B cell (primary cell): ENCODE measurements at regions not wholly inside any gene's neighbourhood (a gene's known extent, or its start where the extent isn't known, plus 50 kb on each side); places are given as distances from the start of the nearest gene placed in this dataset.

Experiments used
- ATAC-seq: fragments of 200-7000 bp; cut with Tn5 transposase; one replicate; pipeline ENCODE4 v1.10.0; 2021; ENCODE audit warnings: low read depth, mild to moderate bottlenecking, moderate number of reproducible peaks, moderate library complexity
- CTCF ChIA-PET: fragments of 350-600 bp; sonication (Branson Sonifier 250); formaldehyde crosslinking; loops from one replicate; lab custom pipeline; 2021; ENCODE audit warnings: antibody characterized with exemption, inconsistent platforms; lab: Charles Lee
- POLR2A ChIA-PET: fragments of 350-600 bp; sonication (Branson Sonifier 250); formaldehyde crosslinking; loops from one replicate; lab custom pipeline; 2021; ENCODE audit warnings: antibody characterized with exemption; lab: Charles Lee
- DNase-seq: peaks from one replicate; pipeline ENCODE4 v3.0.0; 2013
- H2AFZ ChIP-seq: 2 replicates; pipeline ENCODE4 v1.6.1; 2012; ENCODE audit warnings: mild to moderate bottlenecking, low read depth, low read length; ENCODE audit not compliant: insufficient read depth, poor library complexity, severe bottlenecking
- H3K27ac ChIP-seq, 2 donors: 1 replicate in 1 of 2; 2 replicates in 1 of 2; pipeline ENCODE4 v1.5.1; 2012 to 2013; ENCODE audit warnings: low read length in 2 of 2, mild to moderate bottlenecking in 2 of 2, moderate library complexity in 1 of 2
- H3K27me3 ChIP-seq, 4 experiments: fragments of 200-600 bp in 1 of 4; sonication (generic) in 1 of 4; replicated peaks in 1 of 4; 1 replicate in 2 of 4; 2 replicates in 2 of 4; pipeline versions ENCODE4 v1.6.1 to v1.7.0; 2013 to 2016; ENCODE audit warnings: low read length in 3 of 4, mild to moderate bottlenecking in 2 of 4, mixed read lengths in 1 of 4, moderate library complexity in 1 of 4; ENCODE audit not compliant: insufficient read depth in 4 of 4, control insufficient read depth in 3 of 4; ENCODE audit errors: control extremely low read depth in 1 of 4
- H3K36me3 ChIP-seq, 2 experiments: replicated peaks in 1 of 2; 1 replicate in 1 of 2; 2 replicates in 1 of 2; pipeline versions ENCODE4 v1.6.1 to v1.7.1; 2013; ENCODE audit warnings: low read length in 1 of 2; ENCODE audit not compliant: insufficient read depth in 2 of 2, control insufficient read depth in 1 of 2; ENCODE audit errors: control extremely low read depth in 1 of 2, extremely low read depth in 1 of 2
- H3K4me1 ChIP-seq, 2 donors: fragments of 200-600 bp in 1 of 2; sonication (generic) in 1 of 2; 1 replicate in 1 of 2; 2 replicates in 1 of 2; pipeline versions ENCODE4 v1.5.1 to v1.6.1; 2013 to 2017; ENCODE audit warnings: low read length in 2 of 2; ENCODE audit not compliant: control insufficient read depth in 2 of 2, insufficient read depth in 2 of 2
- H3K4me2 ChIP-seq: replicated peaks from 2 replicates; pipeline ENCODE3; 2012; ENCODE audit warnings: mild to moderate bottlenecking, low read depth, low read length; ENCODE audit not compliant: poor library complexity, severe bottlenecking
- H3K4me3 ChIP-seq, 5 experiments: fragments of 200-600 bp in 1 of 5; sonication (generic) in 1 of 5; 1 replicate in 3 of 5; 2 replicates in 2 of 5; pipeline versions ENCODE4 v1.5.1 to v1.7.0; 2011 to 2016; ENCODE audit warnings: low read length in 4 of 5, mild to moderate bottlenecking in 4 of 5, low read depth in 2 of 5, control low read depth in 1 of 5, moderate library complexity in 1 of 5; ENCODE audit not compliant: insufficient read depth in 1 of 5; ENCODE audit errors: control extremely low read depth in 1 of 5, extremely low read depth in 1 of 5
- H3K79me2 ChIP-seq: fragments of 200-600 bp; sonication (generic); one replicate; pipeline ENCODE4 v1.6.0; 2016; ENCODE audit warnings: low read length; ENCODE audit not compliant: control insufficient read depth, insufficient read depth
- H3K9ac ChIP-seq: fragments of 200-600 bp; sonication (generic); 2 replicates; pipeline ENCODE4 v1.6.1; 2017; ENCODE audit warnings: mild to moderate bottlenecking, low read length, moderate library complexity
- H3K9me3 ChIP-seq, 3 donors: one replicate each; pipeline versions ENCODE4 v1.6.1 to v1.7.1; 2013; ENCODE audit warnings: low read length in 2 of 3; ENCODE audit not compliant: control insufficient read depth in 2 of 3, insufficient read depth in 1 of 3; ENCODE audit errors: control extremely low read depth in 1 of 3
- H4K20me1 ChIP-seq: 2 replicates; pipeline ENCODE4 v1.6.0; 2012; ENCODE audit warnings: mild to moderate bottlenecking, low read length; ENCODE audit not compliant: insufficient read depth, control insufficient read depth, poor library complexity, severe bottlenecking
- H3K27ac Mint-ChIP-seq: one replicate; pipeline ENCODE4 v1.8.0; 2021; ENCODE audit warnings: mixed read lengths
- H3K27me3 Mint-ChIP-seq: one replicate; pipeline ENCODE4 v1.8.0; 2021; ENCODE audit warnings: mixed read lengths
- H3K4me1 Mint-ChIP-seq: one replicate; pipeline ENCODE4 v1.8.0; 2021; ENCODE audit warnings: mixed read lengths
- H3K4me3 Mint-ChIP-seq: one replicate; pipeline ENCODE4 v1.8.0; 2021; ENCODE audit warnings: mixed read lengths
- H3K9me3 Mint-ChIP-seq: one replicate; pipeline ENCODE4 v1.8.0; 2022; ENCODE audit warnings: mixed read lengths; ENCODE audit not compliant: insufficient read depth
- EZH2 ChIP-seq: IDR thresholded peaks from 2 replicates; pipeline ENCODE4 v1.6.1; 2012; ENCODE audit warnings: borderline replicate concordance, low read depth, mild to moderate bottlenecking, moderate library complexity, low read length; ENCODE audit not compliant: insufficient read depth, poor library complexity, severe bottlenecking
- WGBS: methylation state at CpG from one replicate; pipeline ENCODE4 v1.1.5; 2013; ENCODE audit warnings: missing lambda C conversion rate; ENCODE audit not compliant: insufficient coverage; 5-methylcytosine and 5-hydroxymethylcytosine counted together
- intact Hi-C: fragments of 100-400 bp; cut with micrococcal nuclease; formaldehyde crosslinking; loops from one replicate; pipeline ENCODE4 v1.10.0; 2022
- TF ChIP-seq, protein P1 (sequence below): fragments of 200-600 bp; IDR thresholded peaks from one replicate; pipeline ENCODE4 v1.8.0; 2022; ENCODE audit warnings: antibody characterized with exemption, mild to moderate bottlenecking

DNA sequence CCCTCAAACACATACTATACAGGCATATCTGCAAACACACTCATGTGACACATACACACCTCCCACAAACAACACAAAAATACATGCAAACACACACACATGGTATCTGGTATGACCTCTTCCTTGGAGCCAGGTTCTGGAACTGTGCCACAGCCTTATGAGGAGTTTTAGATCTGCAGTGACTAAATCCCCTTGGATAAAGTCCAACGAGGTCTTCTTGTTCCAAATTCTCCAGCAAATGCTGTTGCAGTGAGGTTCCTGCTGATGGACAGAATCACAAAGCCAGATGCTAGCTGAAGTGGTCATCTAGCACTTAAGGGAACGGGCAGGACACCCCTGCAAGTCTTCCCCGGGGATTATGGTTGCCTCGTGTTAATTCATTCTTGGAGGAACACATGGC is 54.5 kb upstream of the DAPL1 start:
- no peaks in the 10 kb centered on the region for H3K4me1 ChIP-seq
- no peak overlapping the region for H3K9ac ChIP-seq
- TF ChIP-seq, protein P1, sequence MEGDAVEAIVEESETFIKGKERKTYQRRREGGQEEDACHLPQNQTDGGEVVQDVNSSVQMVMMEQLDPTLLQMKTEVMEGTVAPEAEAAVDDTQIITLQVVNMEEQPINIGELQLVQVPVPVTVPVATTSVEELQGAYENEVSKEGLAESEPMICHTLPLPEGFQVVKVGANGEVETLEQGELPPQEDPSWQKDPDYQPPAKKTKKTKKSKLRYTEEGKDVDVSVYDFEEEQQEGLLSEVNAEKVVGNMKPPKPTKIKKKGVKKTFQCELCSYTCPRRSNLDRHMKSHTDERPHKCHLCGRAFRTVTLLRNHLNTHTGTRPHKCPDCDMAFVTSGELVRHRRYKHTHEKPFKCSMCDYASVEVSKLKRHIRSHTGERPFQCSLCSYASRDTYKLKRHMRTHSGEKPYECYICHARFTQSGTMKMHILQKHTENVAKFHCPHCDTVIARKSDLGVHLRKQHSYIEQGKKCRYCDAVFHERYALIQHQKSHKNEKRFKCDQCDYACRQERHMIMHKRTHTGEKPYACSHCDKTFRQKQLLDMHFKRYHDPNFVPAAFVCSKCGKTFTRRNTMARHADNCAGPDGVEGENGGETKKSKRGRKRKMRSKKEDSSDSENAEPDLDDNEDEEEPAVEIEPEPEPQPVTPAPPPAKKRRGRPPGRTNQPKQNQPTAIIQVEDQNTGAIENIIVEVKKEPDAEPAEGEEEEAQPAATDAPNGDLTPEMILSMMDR: no peak
- WGBS: 89% methylated on average over 4 of the region's 4 CpGs
- H3K9me3 ChIP-seq: no peaks in the 10 kb centered on the region
- H4K20me1 ChIP-seq: no peaks in the 10 kb centered on the region
- ChIA-PET POLR2A (no interaction called here), CTCF (interaction anchor here (4.6 kb wide), 1 partner anchor 13 kb away, joined by 26 read pairs; no protein-coding TSS in a partner anchor)
- no peak overlapping the region for H3K4me2 ChIP-seq
- H3K27ac ChIP-seq: no peak overlapping the region
- H3K9me3 Mint-ChIP-seq: no peaks in the 10 kb centered on the region
- no peak overlapping the region for H2AFZ ChIP-seq
- H3K4me3 ChIP-seq: no peak overlapping the region
- peaks cover 8% of the 10 kb centered on the region for H3K27me3 Mint-ChIP-seq
- H3K27ac Mint-ChIP-seq: no peak overlapping the region
- intact Hi-C loops: no loop called here
- ATAC-seq (no peak), DNase-seq (no peak)
- no peaks in the 10 kb centered on the region for H3K36me3 ChIP-seq
- H3K4me1 Mint-ChIP-seq: no peaks in the 10 kb centered on the region
- H3K79me2 ChIP-seq: no peaks in the 10 kb centered on the region
- no peak overlapping the region for H3K4me3 Mint-ChIP-seq
- H3K27me3 ChIP-seq: peaks cover 0 to 3% (median 0%) of the 10 kb centered on the region in 4 experiments

DNA sequence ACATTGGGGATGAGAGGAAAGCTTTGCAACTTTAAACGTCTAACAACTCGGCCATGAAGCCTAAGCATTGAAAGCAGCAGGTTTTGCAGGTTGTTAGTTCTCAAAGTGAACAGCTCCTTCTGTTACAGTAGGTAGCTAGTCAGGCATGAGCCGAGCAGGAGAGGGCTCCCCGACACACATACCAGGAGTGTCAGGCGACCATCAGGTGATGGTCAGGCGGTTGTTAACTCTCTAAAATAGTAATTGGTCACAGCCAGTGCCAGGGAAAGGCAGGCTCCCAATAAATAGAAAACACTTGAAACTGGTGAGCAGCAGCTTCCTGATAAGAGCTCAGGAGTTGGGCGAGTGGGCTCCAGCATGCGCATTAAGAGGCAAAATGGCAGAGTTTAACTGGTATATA is 53.5 kb upstream of the DAPL1 start:
- no peak overlapping the region for H3K4me2 ChIP-seq
- H3K27me3 ChIP-seq: peaks cover 0 to 3% (median 0%) of the 10 kb centered on the region in 4 experiments
- no peaks in the 10 kb centered on the region for H3K9me3 Mint-ChIP-seq
- no peak overlapping the region for H3K4me3 ChIP-seq
- H3K4me3 Mint-ChIP-seq: no peak overlapping the region
- H2AFZ ChIP-seq: no peak overlapping the region
- DNase-seq (no peak), ATAC-seq (no peak)
- no peaks in the 10 kb centered on the region for H3K4me1 Mint-ChIP-seq
- ChIA-PET POLR2A (no interaction called here), CTCF (interaction anchor here (2.6 to 4.6 kb wide), 2 partner anchors 12 to 562 kb away, joined by 8 to 26 read pairs; no protein-coding TSS in a partner anchor)
- H3K9me3 ChIP-seq: no peaks in the 10 kb centered on the region
- no peak overlapping the region for H3K27ac ChIP-seq
- no peak overlapping the region for H3K9ac ChIP-seq
- H3K27ac Mint-ChIP-seq: no peak overlapping the region
- peaks cover 2% of the 10 kb centered on the region for H3K27me3 Mint-ChIP-seq
- WGBS: 96% methylated on average over 6 of the region's 8 CpGs
- intact Hi-C loops: no loop called here
- H3K4me1 ChIP-seq: no peaks in the 10 kb centered on the region
- no peaks in the 10 kb centered on the region for H3K36me3 ChIP-seq
- no peaks in the 10 kb centered on the region for H3K79me2 ChIP-seq
- no peaks in the 10 kb centered on the region for H4K20me1 ChIP-seq
- TF ChIP-seq EZH2: no peak
- TF ChIP-seq, protein P1: no peak
